NOMO-1 (cell line): ENCODE measurements at regions not wholly inside any gene's neighbourhood (a gene's known extent, or its start where the extent isn't known, plus 50 kb on each side); places are given as distances from the start of the nearest gene placed in this dataset.
"Not testable (repeated sequence)": the region's sequence is repeated elsewhere in the genome, so short reads cannot be mapped to it uniquely, and the experiment has no call there.

Experiments used
- DNase-seq, 2 experiments: peaks; one replicate each; lab custom pipeline; 2025; ENCODE audit not compliant: unreplicated experiment in 2 of 2; lab: John Stamatoyannopoulos, UW

GRCh38 chr5:60490597-60491166, 209.3 kb downstream of the DEPDC1B start:
- DNase-seq = no peak

- DNase-seq = no peak
Observed at GRCh38 chr5:60489856-60490255, 210.1 kb downstream of the DEPDC1B start.

- no peak for DNase-seq
Observed at GRCh38 chr5:60489377-60489776, 210.6 kb downstream of the DEPDC1B start.

- no peak for DNase-seq
Observed at GRCh38 chr5:60488466-60489130, 211.4 kb downstream of the DEPDC1B start.

- DNase-seq = no peak
Observed at GRCh38 chr5:60487885-60488442, 212.0 kb downstream of the DEPDC1B start.

GRCh38 chr5:60487476-60487875, 212.5 kb downstream of the DEPDC1B start:
- DNase-seq = no peak

GRCh38 chr5:60485361-60485760, 214.6 kb downstream of the DEPDC1B start:
- DNase-seq = no peak

GRCh38 chr5:60483050-60483449, 216.9 kb downstream of the DEPDC1B start:
- no peak for DNase-seq

GRCh38 chr5:60482301-60482700, 217.7 kb downstream of the DEPDC1B start:
- DNase-seq = no peak

GRCh38 chr5:60479542-60479941, 220.4 kb downstream of the DEPDC1B start:
- no peak for DNase-seq

- no peak for DNase-seq
Observed at GRCh38 chr5:60477849-60478248, 222.1 kb downstream of the DEPDC1B start.

- no peak for DNase-seq
Observed at GRCh38 chr5:60473654-60474053, 226.3 kb downstream of the DEPDC1B start.

- DNase-seq = not testable (repeated sequence)
Observed at GRCh38 chr5:60473027-60473426, 226.9 kb downstream of the DEPDC1B start.

GRCh38 chr5:60470881-60471280, 229.1 kb downstream of the DEPDC1B start:
- no peak for DNase-seq

GRCh38 chr5:60469286-60469685, 230.7 kb downstream of the DEPDC1B start:
- no peak for DNase-seq

GRCh38 chr5:60463179-60463868, 236.6 kb downstream of the DEPDC1B start:
- DNase-seq = no peak

GRCh38 chr5:60458666-60459065, 241.3 kb downstream of the DEPDC1B start:
- DNase-seq = no peak

- DNase-seq = no peak
Observed at GRCh38 chr5:60457233-60457632, 242.7 kb downstream of the DEPDC1B start.

GRCh38 chr5:60455589-60455988, 244.4 kb downstream of the DEPDC1B start:
- no peak for DNase-seq

- not testable (repeated sequence) for DNase-seq
Observed at GRCh38 chr5:60454277-60454676, 245.7 kb downstream of the DEPDC1B start.

GRCh38 chr5:60453186-60453976, 246.6 kb downstream of the DEPDC1B start:
- no peak for DNase-seq
